GM18507 (cell line): ENCODE measurements at regions not wholly inside any gene's neighbourhood (a gene's known extent, or its start where the extent isn't known, plus 50 kb on each side); places are given as distances from the start of the nearest gene placed in this dataset.

ENCODE experiments used
- DNase-seq: peaks from one replicate; pipeline ENCODE4 v3.0.0; 2011; ENCODE audit warnings: low read depth; ENCODE audit not compliant: insufficient read length; ENCODE audit errors: extremely low spot score
- FAIRE-seq: peaks from 2 replicates; lab custom pipeline; 2011; peaks lifted over from hg19 to GRCh38; lab: Jason Lieb, UNC

GRCh38 chr3:80230962-80231361 lies 463.2 kb upstream of the ROBO1 start:
- FAIRE-seq (no peak), DNase-seq (no peak)

GRCh38 chr3:80227216-80227615 lies 459.4 kb upstream of the ROBO1 start:
- FAIRE-seq (no peak), DNase-seq (no peak)

- DNase-seq, result no peak
- FAIRE-seq, result no peak
These were observed 447.4 kb upstream of the ROBO1 start for GRCh38 chr3:80215191-80215590.

- DNase-seq (no peak), FAIRE-seq (no peak)
These were observed 445.3 kb upstream of the ROBO1 start for GRCh38 chr3:80213086-80213485.

- DNase-seq (no peak), FAIRE-seq (no peak)
These were observed 425.1 kb upstream of the ROBO1 start for GRCh38 chr3:80192936-80193335.

- DNase-seq, result no peak
- no peak for FAIRE-seq
These were observed 422.3 kb upstream of the ROBO1 start for GRCh38 chr3:80190051-80190450.

GRCh38 chr3:80187981-80188380 lies 420.2 kb upstream of the ROBO1 start:
- FAIRE-seq (no peak), DNase-seq (no peak)

- DNase-seq (no peak), FAIRE-seq (no peak)
These were observed 392.2 kb upstream of the ROBO1 start for GRCh38 chr3:80159990-80160506.

GRCh38 chr3:80158332-80158731 lies 390.5 kb upstream of the ROBO1 start:
- DNase-seq (no peak), FAIRE-seq (no peak)

- DNase-seq, result no peak
- no peak for FAIRE-seq
These were observed 389.7 kb upstream of the ROBO1 start for GRCh38 chr3:80157546-80157945.

- DNase-seq (no peak), FAIRE-seq (no peak)
These were observed 384.9 kb upstream of the ROBO1 start for GRCh38 chr3:80152692-80153091.

GRCh38 chr3:80142714-80143113 lies 374.9 kb upstream of the ROBO1 start:
- FAIRE-seq (no peak), DNase-seq (no peak)

GRCh38 chr3:80141557-80141956 lies 373.8 kb upstream of the ROBO1 start:
- DNase-seq (no peak), FAIRE-seq (no peak)

- DNase-seq (no peak), FAIRE-seq (no peak)
These were observed 348.5 kb upstream of the ROBO1 start for GRCh38 chr3:80116281-80116680.

- DNase-seq (no peak), FAIRE-seq (no peak)
These were observed 346.9 kb upstream of the ROBO1 start for GRCh38 chr3:80114694-80115093.

GRCh38 chr3:80113331-80113730 lies 345.5 kb upstream of the ROBO1 start:
- FAIRE-seq (no peak), DNase-seq (no peak)

GRCh38 chr3:80099559-80100066 lies 331.8 kb upstream of the ROBO1 start:
- DNase-seq (no peak), FAIRE-seq (no peak)

- FAIRE-seq (no peak), DNase-seq (no peak)
These were observed 329.9 kb upstream of the ROBO1 start for GRCh38 chr3:80097674-80098073.

GRCh38 chr3:80096909-80097308 lies 329.1 kb upstream of the ROBO1 start:
- no peak for FAIRE-seq
- DNase-seq, result no peak

- no peak for FAIRE-seq
- no peak for DNase-seq
These were observed 326.8 kb upstream of the ROBO1 start for GRCh38 chr3:80094589-80094988.

GRCh38 chr3:80087767-80088166 lies 320.0 kb upstream of the ROBO1 start:
- DNase-seq, result no peak

GRCh38 chr3:80086426-80086825 lies 318.6 kb upstream of the ROBO1 start:
- no peak for FAIRE-seq
- DNase-seq, result no peak

More at GRCh38 chr3:80087767-80088166, 320.0 kb upstream of the ROBO1 start:
- FAIRE-seq, result no peak
